GM23338 (cell line): ENCODE measurements at regions not wholly inside any gene's neighbourhood (a gene's known extent, or its start where the extent isn't known, plus 50 kb on each side); places are given as distances from the start of the nearest gene placed in this dataset.

Source experiments
- EZH2 ChIP-seq: fragments of 200-600 bp; sonication (generic); IDR thresholded peaks from one replicate; pipeline ENCODE4 v1.8.0; 2017; ENCODE audit warnings: antibody characterized with exemption, mild to moderate bottlenecking, low read depth; ENCODE audit not compliant: unreplicated experiment
- POLR2AphosphoS5 ChIP-seq: IDR thresholded peaks from 2 replicates; pipeline ENCODE4 v1.6.1; 2016; ENCODE audit warnings: antibody characterized with exemption, low read depth
- TF ChIP-seq, protein P1 (sequence below), 2 experiments: fragments of 200-600 bp in 1 of 2; sonication (generic) in 1 of 2; conservative IDR thresholded peaks; 2 replicates each; pipeline versions ENCODE4 v1.5.1 to v1.6.1; 2016 to 2017; ENCODE audit warnings: antibody characterized with exemption in 2 of 2, low read depth in 2 of 2, mild to moderate bottlenecking in 2 of 2, moderate library complexity in 1 of 2
- TF ChIP-seq, protein P2 (sequence below): IDR thresholded peaks from one replicate; pipeline ENCODE4 v1.6.1; 2018; ENCODE audit warnings: antibody characterized with exemption; ENCODE audit not compliant: unreplicated experiment

DNA sequence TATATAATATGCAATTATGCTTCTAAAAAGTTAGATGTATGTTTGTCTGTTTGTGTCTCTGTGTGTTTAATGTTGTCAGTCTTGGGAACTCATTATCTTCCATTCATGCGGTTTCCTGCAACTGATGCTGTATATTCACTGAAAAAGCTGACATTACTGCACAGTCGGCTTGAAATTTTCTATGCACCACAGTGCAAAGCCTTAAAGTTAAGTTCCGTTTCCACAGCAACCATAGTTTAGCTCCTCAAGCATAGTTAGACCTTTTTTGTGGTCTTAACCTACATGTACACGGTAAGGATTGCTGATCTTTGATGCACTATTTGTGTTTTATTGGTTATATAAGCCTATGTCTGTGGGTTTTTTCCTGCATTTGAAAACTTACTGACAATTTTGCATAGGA, 309.4 kb downstream of the KCNC2 start:
- TF ChIP-seq, protein P1, sequence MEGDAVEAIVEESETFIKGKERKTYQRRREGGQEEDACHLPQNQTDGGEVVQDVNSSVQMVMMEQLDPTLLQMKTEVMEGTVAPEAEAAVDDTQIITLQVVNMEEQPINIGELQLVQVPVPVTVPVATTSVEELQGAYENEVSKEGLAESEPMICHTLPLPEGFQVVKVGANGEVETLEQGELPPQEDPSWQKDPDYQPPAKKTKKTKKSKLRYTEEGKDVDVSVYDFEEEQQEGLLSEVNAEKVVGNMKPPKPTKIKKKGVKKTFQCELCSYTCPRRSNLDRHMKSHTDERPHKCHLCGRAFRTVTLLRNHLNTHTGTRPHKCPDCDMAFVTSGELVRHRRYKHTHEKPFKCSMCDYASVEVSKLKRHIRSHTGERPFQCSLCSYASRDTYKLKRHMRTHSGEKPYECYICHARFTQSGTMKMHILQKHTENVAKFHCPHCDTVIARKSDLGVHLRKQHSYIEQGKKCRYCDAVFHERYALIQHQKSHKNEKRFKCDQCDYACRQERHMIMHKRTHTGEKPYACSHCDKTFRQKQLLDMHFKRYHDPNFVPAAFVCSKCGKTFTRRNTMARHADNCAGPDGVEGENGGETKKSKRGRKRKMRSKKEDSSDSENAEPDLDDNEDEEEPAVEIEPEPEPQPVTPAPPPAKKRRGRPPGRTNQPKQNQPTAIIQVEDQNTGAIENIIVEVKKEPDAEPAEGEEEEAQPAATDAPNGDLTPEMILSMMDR (conservative IDR thresholded peaks at IDR 0.05; ENCODE audit: low read depth in 2 of 2): no peak
- TF ChIP-seq POLR2AphosphoS5 (no peak), EZH2 (no peak)
- TF ChIP-seq, protein P2, sequence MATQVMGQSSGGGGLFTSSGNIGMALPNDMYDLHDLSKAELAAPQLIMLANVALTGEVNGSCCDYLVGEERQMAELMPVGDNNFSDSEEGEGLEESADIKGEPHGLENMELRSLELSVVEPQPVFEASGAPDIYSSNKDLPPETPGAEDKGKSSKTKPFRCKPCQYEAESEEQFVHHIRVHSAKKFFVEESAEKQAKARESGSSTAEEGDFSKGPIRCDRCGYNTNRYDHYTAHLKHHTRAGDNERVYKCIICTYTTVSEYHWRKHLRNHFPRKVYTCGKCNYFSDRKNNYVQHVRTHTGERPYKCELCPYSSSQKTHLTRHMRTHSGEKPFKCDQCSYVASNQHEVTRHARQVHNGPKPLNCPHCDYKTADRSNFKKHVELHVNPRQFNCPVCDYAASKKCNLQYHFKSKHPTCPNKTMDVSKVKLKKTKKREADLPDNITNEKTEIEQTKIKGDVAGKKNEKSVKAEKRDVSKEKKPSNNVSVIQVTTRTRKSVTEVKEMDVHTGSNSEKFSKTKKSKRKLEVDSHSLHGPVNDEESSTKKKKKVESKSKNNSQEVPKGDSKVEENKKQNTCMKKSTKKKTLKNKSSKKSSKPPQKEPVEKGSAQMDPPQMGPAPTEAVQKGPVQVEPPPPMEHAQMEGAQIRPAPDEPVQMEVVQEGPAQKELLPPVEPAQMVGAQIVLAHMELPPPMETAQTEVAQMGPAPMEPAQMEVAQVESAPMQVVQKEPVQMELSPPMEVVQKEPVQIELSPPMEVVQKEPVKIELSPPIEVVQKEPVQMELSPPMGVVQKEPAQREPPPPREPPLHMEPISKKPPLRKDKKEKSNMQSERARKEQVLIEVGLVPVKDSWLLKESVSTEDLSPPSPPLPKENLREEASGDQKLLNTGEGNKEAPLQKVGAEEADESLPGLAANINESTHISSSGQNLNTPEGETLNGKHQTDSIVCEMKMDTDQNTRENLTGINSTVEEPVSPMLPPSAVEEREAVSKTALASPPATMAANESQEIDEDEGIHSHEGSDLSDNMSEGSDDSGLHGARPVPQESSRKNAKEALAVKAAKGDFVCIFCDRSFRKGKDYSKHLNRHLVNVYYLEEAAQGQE: no peak
